Loucy (cell line): ENCODE measurements at regions not wholly inside any gene's neighbourhood (a gene's known extent, or its start where the extent isn't known, plus 50 kb on each side); places are given as distances from the start of the nearest gene placed in this dataset.

Experiments used
- H2AFZ ChIP-seq: fragments of 200-600 bp; sonication (generic); 2 replicates; pipeline ENCODE4 v1.6.0; 2016; ENCODE audit warnings: antibody characterized with exemption, mild to moderate bottlenecking, low read length, moderate library complexity
- H3F3A ChIP-seq: fragments of 200-600 bp; 2 replicates; pipeline ENCODE4 v1.6.0; 2016; ENCODE audit warnings: antibody characterized with exemption, low read depth, mild to moderate bottlenecking
- H3K27me3 ChIP-seq: fragments of 200-600 bp; sonication (generic); 2 replicates; pipeline ENCODE4 v1.6.1; 2014; ENCODE audit warnings: low read length, mild to moderate bottlenecking; ENCODE audit not compliant: insufficient read depth, poor library complexity, severe bottlenecking
- H3K36me3 ChIP-seq: fragments of 200-600 bp; sonication (generic); 2 replicates; pipeline ENCODE4 v1.6.1; 2016; ENCODE audit warnings: low read length; ENCODE audit not compliant: insufficient read depth
- H3K4me1 ChIP-seq: fragments of 200-600 bp; sonication (generic); 2 replicates; pipeline ENCODE4 v1.5.1; 2014; ENCODE audit warnings: low read length, mild to moderate bottlenecking; ENCODE audit not compliant: insufficient read depth, poor library complexity, severe bottlenecking
- H3K4me2 ChIP-seq: fragments of 200-600 bp; sonication (generic); 2 replicates; pipeline ENCODE4 v1.6.0; 2014; ENCODE audit warnings: antibody characterized with exemption, low read length, low read depth, mild to moderate bottlenecking; ENCODE audit not compliant: poor library complexity, severe bottlenecking
- H3K4me3 ChIP-seq: fragments of 200-600 bp; sonication (generic); 2 replicates; pipeline ENCODE4 v1.5.1; 2014; ENCODE audit warnings: low read length, mild to moderate bottlenecking, mixed read lengths; ENCODE audit not compliant: poor library complexity, severe bottlenecking
- H3K79me2 ChIP-seq: fragments of 200-600 bp; sonication (generic); 2 replicates; pipeline ENCODE4 v1.6.1; 2014; ENCODE audit warnings: low read length; ENCODE audit not compliant: insufficient read depth
- H3K9ac ChIP-seq: fragments of 200-600 bp; sonication (generic); 2 replicates; pipeline ENCODE4 v1.6.0; 2014; ENCODE audit warnings: mild to moderate bottlenecking, low read depth, low read length, moderate library complexity; ENCODE audit not compliant: poor library complexity, severe bottlenecking
- H3K9me2 ChIP-seq: fragments of 200-600 bp; sonication (generic); replicated peaks from 2 replicates; pipeline ENCODE4 v1.6.1; 2016; ENCODE audit warnings: low read depth, low read length, mixed read lengths
- H3K9me3 ChIP-seq: fragments of 200-600 bp; sonication (generic); 2 replicates; pipeline ENCODE4 v1.6.1; 2014; ENCODE audit warnings: mild to moderate bottlenecking, antibody characterized with exemption, low read length, low read depth; ENCODE audit not compliant: insufficient read depth
- H4K20me1 ChIP-seq: fragments of 200-600 bp; sonication (generic); 2 replicates; pipeline ENCODE4 v1.6.0; 2014; ENCODE audit warnings: antibody characterized with exemption, low read length, mild to moderate bottlenecking; ENCODE audit not compliant: insufficient read depth, poor library complexity, severe bottlenecking
- EZH2phosphoT487 ChIP-seq: fragments of 200-600 bp; IDR thresholded peaks from 2 replicates; pipeline ENCODE4 v1.6.1; 2018; ENCODE audit warnings: antibody characterized with exemption, mild to moderate bottlenecking, moderate library complexity, borderline replicate concordance
- TF ChIP-seq, protein P1 (sequence below): fragments of 200-600 bp; sonication (generic); conservative IDR thresholded peaks from 2 replicates; pipeline ENCODE4 v1.5.1; 2014; ENCODE audit warnings: mild to moderate bottlenecking, antibody characterized with exemption, low read length

DNA sequence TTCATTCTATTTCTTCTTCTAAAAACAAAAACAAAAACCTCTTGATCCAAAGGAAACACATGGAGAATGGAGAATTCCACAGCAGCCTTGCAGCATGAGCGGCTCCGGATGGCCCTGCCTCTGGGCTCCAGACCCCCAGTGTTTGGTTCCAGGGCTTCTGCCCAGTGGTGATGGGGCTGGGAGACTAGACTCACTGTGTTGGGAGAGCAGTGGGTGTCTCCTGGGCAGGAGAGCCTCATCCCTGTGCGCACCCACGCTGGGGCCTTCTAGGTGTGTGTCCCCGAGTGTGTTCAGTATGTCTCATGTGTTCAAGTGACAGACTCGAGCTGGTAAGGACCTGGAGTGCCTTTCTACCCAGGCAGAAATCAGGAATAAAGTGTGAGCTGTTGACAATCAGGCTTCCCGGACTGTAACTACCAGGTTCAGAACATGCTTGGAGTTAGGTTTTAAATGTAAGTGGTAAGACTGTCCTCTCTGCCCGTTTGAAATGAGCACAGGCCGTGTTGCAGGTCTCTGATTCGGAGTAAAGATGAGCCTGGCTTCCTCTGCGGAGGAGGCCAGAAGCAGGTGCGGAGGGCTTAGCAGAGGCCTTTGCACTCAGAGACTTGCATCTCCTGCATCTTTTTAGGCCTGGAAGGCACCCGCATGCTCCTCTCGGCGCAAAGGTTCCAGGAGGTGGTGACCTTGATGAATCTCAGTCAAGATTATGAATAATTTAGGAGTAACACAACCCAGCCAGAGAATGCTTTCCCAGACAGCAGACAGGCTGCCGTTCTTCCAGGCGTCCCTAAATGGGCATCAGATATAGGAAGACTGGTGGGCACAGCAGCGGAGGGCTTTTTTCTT, 253.6 kb downstream of the CDH26 start:
- TF ChIP-seq, protein P1, sequence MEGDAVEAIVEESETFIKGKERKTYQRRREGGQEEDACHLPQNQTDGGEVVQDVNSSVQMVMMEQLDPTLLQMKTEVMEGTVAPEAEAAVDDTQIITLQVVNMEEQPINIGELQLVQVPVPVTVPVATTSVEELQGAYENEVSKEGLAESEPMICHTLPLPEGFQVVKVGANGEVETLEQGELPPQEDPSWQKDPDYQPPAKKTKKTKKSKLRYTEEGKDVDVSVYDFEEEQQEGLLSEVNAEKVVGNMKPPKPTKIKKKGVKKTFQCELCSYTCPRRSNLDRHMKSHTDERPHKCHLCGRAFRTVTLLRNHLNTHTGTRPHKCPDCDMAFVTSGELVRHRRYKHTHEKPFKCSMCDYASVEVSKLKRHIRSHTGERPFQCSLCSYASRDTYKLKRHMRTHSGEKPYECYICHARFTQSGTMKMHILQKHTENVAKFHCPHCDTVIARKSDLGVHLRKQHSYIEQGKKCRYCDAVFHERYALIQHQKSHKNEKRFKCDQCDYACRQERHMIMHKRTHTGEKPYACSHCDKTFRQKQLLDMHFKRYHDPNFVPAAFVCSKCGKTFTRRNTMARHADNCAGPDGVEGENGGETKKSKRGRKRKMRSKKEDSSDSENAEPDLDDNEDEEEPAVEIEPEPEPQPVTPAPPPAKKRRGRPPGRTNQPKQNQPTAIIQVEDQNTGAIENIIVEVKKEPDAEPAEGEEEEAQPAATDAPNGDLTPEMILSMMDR, result no peak
- TF ChIP-seq EZH2phosphoT487, result no peak
- Histone ChIP-seq H3K4me1 (peaks cover 87% of the 10 kb centered on the region), H3K36me3 (no peaks in the 10 kb centered on the region), H3K4me3 (no peak overlapping the region), H3K79me2 (peaks cover 17% of the 10 kb centered on the region), H3K4me2 (peak overlapping the region; percentile 40), H3K9ac (peak overlapping the region; percentile 46), H3K27me3 (no peaks in the 10 kb centered on the region), H3K9me3 (no peaks in the 10 kb centered on the region), H3F3A (peaks cover 7% of the 10 kb centered on the region), H2AFZ (0 out of 2 replicates have a peak overlapping the region, but pooled peaks have one; percentile 7), H4K20me1 (no peaks in the 10 kb centered on the region), H3K9me2 (no peaks in the 10 kb centered on the region)

DNA sequence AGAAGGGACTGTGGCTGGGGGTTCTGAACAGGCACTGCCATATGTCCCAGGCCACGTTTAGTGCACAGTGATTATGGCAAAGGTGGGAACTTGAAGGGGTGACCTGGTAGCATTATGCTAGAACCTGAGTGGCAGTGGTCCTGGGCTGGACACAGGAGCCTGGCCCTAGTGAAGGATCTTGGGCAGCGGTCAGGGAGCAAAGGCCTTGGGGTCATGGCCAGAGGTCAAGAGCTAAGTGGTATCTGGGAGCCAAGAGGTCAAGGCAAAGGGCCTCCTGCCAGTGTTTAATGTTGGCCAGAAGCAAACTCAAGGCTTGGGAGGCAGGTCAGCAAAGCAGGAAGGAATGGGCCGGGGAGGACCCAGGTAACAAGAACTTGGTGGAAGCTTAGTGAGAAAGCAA, 254.5 kb downstream of the CDH26 start:
- Histone ChIP-seq H3K9me2 (no peaks in the 10 kb centered on the region), H3K27me3 (no peaks in the 10 kb centered on the region), H3K9me3 (no peaks in the 10 kb centered on the region), H3K9ac (no peak overlapping the region), H3K79me2 (peaks cover 9% of the 10 kb centered on the region), H3K4me3 (no peak overlapping the region), H2AFZ (no peak overlapping the region), H4K20me1 (no peaks in the 10 kb centered on the region), H3K36me3 (no peaks in the 10 kb centered on the region), H3F3A (peaks cover 7% of the 10 kb centered on the region), H3K4me2 (no peak overlapping the region), H3K4me1 (peaks cover 80% of the 10 kb centered on the region)
- TF ChIP-seq EZH2phosphoT487, result no peak
- TF ChIP-seq, protein P1, result no peak

DNA sequence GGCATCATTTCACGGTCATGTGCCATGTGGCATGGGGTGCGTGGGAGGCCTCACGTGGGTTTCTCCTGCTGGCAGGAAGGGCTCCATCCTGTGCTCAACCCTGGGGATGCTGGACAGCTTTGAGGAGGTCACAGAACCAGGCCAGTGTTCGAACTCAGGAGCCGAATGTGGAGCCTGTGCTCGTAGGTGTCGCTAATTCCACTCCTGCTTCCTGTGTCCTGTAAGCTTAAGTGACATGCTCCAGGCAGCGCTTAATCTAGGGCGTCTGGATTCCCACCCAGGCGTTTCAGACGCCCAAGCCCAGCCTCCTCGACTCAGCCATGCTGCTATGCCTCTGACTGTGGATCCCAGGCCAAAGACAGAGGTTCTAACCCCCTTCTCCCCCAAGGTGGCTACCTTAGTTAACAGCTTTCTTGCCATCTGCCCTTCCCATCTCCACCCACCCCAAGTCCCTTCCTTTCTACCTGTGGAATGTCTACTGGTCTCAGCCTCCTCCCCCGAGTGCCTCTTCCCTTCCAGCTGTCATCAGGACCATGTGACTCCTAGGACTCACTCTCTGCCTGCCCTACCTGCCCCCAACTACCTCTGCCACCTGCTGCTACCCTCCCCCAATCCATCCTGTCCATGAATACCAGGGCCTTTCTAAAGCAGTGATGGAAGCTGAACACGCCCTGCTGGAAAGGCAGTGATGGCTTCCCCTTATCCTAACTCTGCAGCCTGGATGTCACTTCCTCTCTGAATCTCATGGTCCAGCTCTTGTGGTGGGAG, 255.1 kb downstream of the CDH26 start:
- no peak for TF ChIP-seq EZH2phosphoT487
- TF ChIP-seq, protein P1, result no peak
- no peak overlapping the region for H2AFZ ChIP-seq
- H3K9ac ChIP-seq, result no peak overlapping the region
- no peaks in the 10 kb centered on the region for H3K9me3 ChIP-seq
- no peaks in the 10 kb centered on the region for H3K36me3 ChIP-seq
- no peak overlapping the region for H3K4me3 ChIP-seq
- peaks cover 7% of the 10 kb centered on the region for H3F3A ChIP-seq
- peaks cover 3% of the 10 kb centered on the region for H3K79me2 ChIP-seq
- peaks cover 74% of the 10 kb centered on the region for H3K4me1 ChIP-seq
- no peaks in the 10 kb centered on the region for H3K9me2 ChIP-seq
- H3K27me3 ChIP-seq, result no peaks in the 10 kb centered on the region
- H4K20me1 ChIP-seq, result no peaks in the 10 kb centered on the region
- H3K4me2 ChIP-seq, result no peak overlapping the region
